Naive B cell (primary cell): ENCODE measurements at regions not wholly inside any gene's neighbourhood (a gene's known extent, or its start where the extent isn't known, plus 50 kb on each side); places are given as distances from the start of the nearest gene placed in this dataset.

ENCODE experiments used
- ATAC-seq, 2 donors: fragments of 150-1000 bp; cut with Tn5 transposase; 2 replicates each; pipeline ENCODE4 v1.10.0; 2021; ENCODE audit warnings: low read depth in 2 of 2, mild to moderate bottlenecking in 2 of 2, moderate library complexity in 2 of 2
- DNase-seq: peaks from one replicate; pipeline ENCODE4 v3.0.0; 2022
- H3K27ac Mint-ChIP-seq, 6 donors: one replicate each; pipeline ENCODE4 v1.8.0; 2020 to 2022; ENCODE audit warnings: mild to moderate bottlenecking in 6 of 6, mixed read lengths in 6 of 6, moderate library complexity in 5 of 6, inconsistent platforms in 2 of 6
- H3K27me3 Mint-ChIP-seq, 3 donors: one replicate each; pipeline ENCODE4 v1.8.0; 2021 to 2022; ENCODE audit warnings: mixed read lengths in 3 of 3, mild to moderate bottlenecking in 1 of 3
- H3K36me3 Mint-ChIP-seq, 2 donors: one replicate each; pipeline ENCODE4 v1.8.0; 2020 to 2022; ENCODE audit warnings: mixed read lengths in 2 of 2, inconsistent platforms in 1 of 2, mild to moderate bottlenecking in 1 of 2
- H3K4me1 Mint-ChIP-seq, 3 donors: one replicate each; pipeline ENCODE4 v1.8.0; 2020 to 2022; ENCODE audit warnings: mixed read lengths in 3 of 3, inconsistent platforms in 1 of 3, mild to moderate bottlenecking in 1 of 3, moderate library complexity in 1 of 3
- H3K4me3 Mint-ChIP-seq, 8 donors: one replicate each; pipeline ENCODE4 v1.8.0; 2020 to 2022; ENCODE audit warnings: mild to moderate bottlenecking in 8 of 8, mixed read lengths in 8 of 8, moderate library complexity in 8 of 8, inconsistent platforms in 2 of 8
- H3K9me3 Mint-ChIP-seq, 7 donors: one replicate each; pipeline ENCODE4 v1.8.0; 2020 to 2022; ENCODE audit warnings: mixed read lengths in 7 of 7, mild to moderate bottlenecking in 5 of 7, inconsistent platforms in 2 of 7, moderate library complexity in 1 of 7

- no peak for DNase-seq
- Mint-ChIP-seq H3K4me3 (no peak overlapping the region), H3K27ac (no peak overlapping the region), H3K36me3 (no peaks in the 10 kb centered on the region), H3K4me1 (no peaks in the 10 kb centered on the region), H3K27me3 (no peaks in the 10 kb centered on the region), H3K9me3 (no peaks in the 10 kb centered on the region)
- no peak for ATAC-seq
These were observed 212.7 kb upstream of the MIR17HG start for GRCh38 chr13:91134803-91135184.

- no peak overlapping the region for H3K4me3 Mint-ChIP-seq
- ATAC-seq: no peak
- no peaks in the 10 kb centered on the region for H3K4me1 Mint-ChIP-seq
- H3K27me3 Mint-ChIP-seq: no peaks in the 10 kb centered on the region
- no peak for DNase-seq
- no peak overlapping the region for H3K27ac Mint-ChIP-seq
- H3K36me3 Mint-ChIP-seq: no peaks in the 10 kb centered on the region
- no peaks in the 10 kb centered on the region for H3K9me3 Mint-ChIP-seq
These were observed 212.1 kb upstream of the MIR17HG start for GRCh38 chr13:91135376-91135775.

- DNase-seq (no peak), ATAC-seq (no peak)
- no peak overlapping the region for H3K27ac Mint-ChIP-seq
- no peak overlapping the region for H3K4me3 Mint-ChIP-seq
- H3K9me3 Mint-ChIP-seq: no peaks in the 10 kb centered on the region
- H3K36me3 Mint-ChIP-seq: no peaks in the 10 kb centered on the region
- no peaks in the 10 kb centered on the region for H3K27me3 Mint-ChIP-seq
- H3K4me1 Mint-ChIP-seq: no peaks in the 10 kb centered on the region
These were observed 211.5 kb upstream of the MIR17HG start for GRCh38 chr13:91135968-91136367.

GRCh38 chr13:91136806-91137205 lies 210.7 kb upstream of the MIR17HG start:
- no peaks in the 10 kb centered on the region for H3K36me3 Mint-ChIP-seq
- H3K4me1 Mint-ChIP-seq: no peaks in the 10 kb centered on the region
- DNase-seq: no peak
- H3K27me3 Mint-ChIP-seq: no peaks in the 10 kb centered on the region
- H3K27ac Mint-ChIP-seq: no peak overlapping the region
- H3K4me3 Mint-ChIP-seq: no peak overlapping the region
- H3K9me3 Mint-ChIP-seq: no peaks in the 10 kb centered on the region
- no peak for ATAC-seq

GRCh38 chr13:91139232-91139631 lies 208.3 kb upstream of the MIR17HG start:
- no peaks in the 10 kb centered on the region for H3K36me3 Mint-ChIP-seq
- no peak for ATAC-seq
- DNase-seq: no peak
- no peak overlapping the region for H3K27ac Mint-ChIP-seq
- no peaks in the 10 kb centered on the region for H3K9me3 Mint-ChIP-seq
- no peaks in the 10 kb centered on the region for H3K4me1 Mint-ChIP-seq
- no peak overlapping the region for H3K4me3 Mint-ChIP-seq
- H3K27me3 Mint-ChIP-seq: no peaks in the 10 kb centered on the region

GRCh38 chr13:91141543-91142061 lies 205.9 kb upstream of the MIR17HG start:
- no peak for DNase-seq
- H3K4me3 Mint-ChIP-seq: no peak overlapping the region
- H3K27me3 Mint-ChIP-seq: no peaks in the 10 kb centered on the region
- no peaks in the 10 kb centered on the region for H3K36me3 Mint-ChIP-seq
- no peak overlapping the region for H3K27ac Mint-ChIP-seq
- H3K9me3 Mint-ChIP-seq: no peaks in the 10 kb centered on the region
- H3K4me1 Mint-ChIP-seq: no peaks in the 10 kb centered on the region
- no peak for ATAC-seq

GRCh38 chr13:91142572-91142971 lies 204.9 kb upstream of the MIR17HG start:
- DNase-seq (no peak), ATAC-seq (no peak)
- H3K4me3 Mint-ChIP-seq: no peak overlapping the region

GRCh38 chr13:91144054-91144453 lies 203.4 kb upstream of the MIR17HG start:
- no peak for ATAC-seq
- H3K27ac Mint-ChIP-seq: no peak overlapping the region
- H3K9me3 Mint-ChIP-seq: no peaks in the 10 kb centered on the region
- no peaks in the 10 kb centered on the region for H3K27me3 Mint-ChIP-seq
- H3K4me1 Mint-ChIP-seq: no peaks in the 10 kb centered on the region
- no peak for DNase-seq
- H3K4me3 Mint-ChIP-seq: no peak overlapping the region
- no peaks in the 10 kb centered on the region for H3K36me3 Mint-ChIP-seq

More at GRCh38 chr13:91142572-91142971, 204.9 kb upstream of the MIR17HG start:
- Mint-ChIP-seq H3K27ac (no peak overlapping the region), H3K27me3 (no peaks in the 10 kb centered on the region), H3K4me1 (no peaks in the 10 kb centered on the region), H3K36me3 (no peaks in the 10 kb centered on the region), H3K9me3 (no peaks in the 10 kb centered on the region)

- no peak overlapping the region for H3K27ac Mint-ChIP-seq
- no peaks in the 10 kb centered on the region for H3K4me1 Mint-ChIP-seq
- H3K9me3 Mint-ChIP-seq: no peaks in the 10 kb centered on the region
- no peak overlapping the region for H3K4me3 Mint-ChIP-seq
- no peaks in the 10 kb centered on the region for H3K27me3 Mint-ChIP-seq
- no peak for DNase-seq
- no peaks in the 10 kb centered on the region for H3K36me3 Mint-ChIP-seq
- ATAC-seq: no peak
These were observed 203.0 kb upstream of the MIR17HG start for GRCh38 chr13:91144486-91144885.

GRCh38 chr13:91145571-91146205 lies 201.8 kb upstream of the MIR17HG start:
- no peaks in the 10 kb centered on the region for H3K36me3 Mint-ChIP-seq
- DNase-seq (no peak), ATAC-seq (no peak)
- no peaks in the 10 kb centered on the region for H3K4me1 Mint-ChIP-seq
- no peaks in the 10 kb centered on the region for H3K27me3 Mint-ChIP-seq
- H3K27ac Mint-ChIP-seq: no peak overlapping the region
- H3K9me3 Mint-ChIP-seq: no peaks in the 10 kb centered on the region
- H3K4me3 Mint-ChIP-seq: no peak overlapping the region

GRCh38 chr13:91146601-91147000 lies 200.9 kb upstream of the MIR17HG start:
- Mint-ChIP-seq H3K4me3 (no peak overlapping the region), H3K27ac (no peak overlapping the region), H3K27me3 (no peaks in the 10 kb centered on the region), H3K9me3 (no peaks in the 10 kb centered on the region), H3K4me1 (no peaks in the 10 kb centered on the region), H3K36me3 (no peaks in the 10 kb centered on the region)
- no peak for DNase-seq
- no peak for ATAC-seq

GRCh38 chr13:91148098-91148497 lies 199.4 kb upstream of the MIR17HG start:
- Mint-ChIP-seq H3K36me3 (no peaks in the 10 kb centered on the region), H3K27me3 (no peaks in the 10 kb centered on the region), H3K4me3 (no peak overlapping the region), H3K4me1 (no peaks in the 10 kb centered on the region), H3K9me3 (no peaks in the 10 kb centered on the region), H3K27ac (no peak overlapping the region)
- ATAC-seq: no peak
- no peak for DNase-seq

- H3K36me3 Mint-ChIP-seq: no peaks in the 10 kb centered on the region
- ATAC-seq (no peak), DNase-seq (no peak)
- no peak overlapping the region for H3K4me3 Mint-ChIP-seq
- no peak overlapping the region for H3K27ac Mint-ChIP-seq
- no peaks in the 10 kb centered on the region for H3K4me1 Mint-ChIP-seq
- H3K27me3 Mint-ChIP-seq: no peaks in the 10 kb centered on the region
- no peaks in the 10 kb centered on the region for H3K9me3 Mint-ChIP-seq
These were observed 195.6 kb upstream of the MIR17HG start for GRCh38 chr13:91151921-91152320.

- H3K36me3 Mint-ChIP-seq: no peaks in the 10 kb centered on the region
- DNase-seq: no peak
- no peak overlapping the region for H3K4me3 Mint-ChIP-seq
- H3K4me1 Mint-ChIP-seq: no peaks in the 10 kb centered on the region
- H3K27me3 Mint-ChIP-seq: no peaks in the 10 kb centered on the region
- ATAC-seq: no peak
- H3K27ac Mint-ChIP-seq: no peak overlapping the region
- H3K9me3 Mint-ChIP-seq: no peaks in the 10 kb centered on the region
These were observed 194.1 kb upstream of the MIR17HG start for GRCh38 chr13:91153372-91153771.
